22Rv1 (cell line): ENCODE measurements at regions not wholly inside any gene's neighbourhood (a gene's known extent, or its start where the extent isn't known, plus 50 kb on each side); places are given as distances from the start of the nearest gene placed in this dataset.

Experiments used
- CTCF ChIP-seq: fragments of 450-650 bp; IDR thresholded peaks from 2 replicates; pipeline ENCODE4 v1.5.1; 2017; ENCODE audit warnings: mild to moderate bottlenecking
- ZFX ChIP-seq: fragments of 450-650 bp; IDR thresholded peaks from 2 replicates; pipeline ENCODE4 v1.6.1; 2017; ENCODE audit warnings: antibody characterized with exemption, borderline replicate concordance

GRCh38 chr15:29880886-29881285 lies 58.6 kb upstream of the TJP1 start:
- TF ChIP-seq CTCF (no peak), ZFX (no peak)
